GF-D8 (cell line): ENCODE measurements at regions not wholly inside any gene's neighbourhood (a gene's known extent, or its start where the extent isn't known, plus 50 kb on each side); places are given as distances from the start of the nearest gene placed in this dataset.
"Not testable (repeated sequence)": the region's sequence is repeated elsewhere in the genome, so short reads cannot be mapped to it uniquely, and the experiment has no call there.

Experiments
- DNase-seq: peaks from one replicate; lab custom pipeline; 2025; lab: John Stamatoyannopoulos, UW

- no peak for DNase-seq
These were observed 144.7 kb upstream of the UST start for GRCh38 chr6:148602136-148602535.

DNA sequence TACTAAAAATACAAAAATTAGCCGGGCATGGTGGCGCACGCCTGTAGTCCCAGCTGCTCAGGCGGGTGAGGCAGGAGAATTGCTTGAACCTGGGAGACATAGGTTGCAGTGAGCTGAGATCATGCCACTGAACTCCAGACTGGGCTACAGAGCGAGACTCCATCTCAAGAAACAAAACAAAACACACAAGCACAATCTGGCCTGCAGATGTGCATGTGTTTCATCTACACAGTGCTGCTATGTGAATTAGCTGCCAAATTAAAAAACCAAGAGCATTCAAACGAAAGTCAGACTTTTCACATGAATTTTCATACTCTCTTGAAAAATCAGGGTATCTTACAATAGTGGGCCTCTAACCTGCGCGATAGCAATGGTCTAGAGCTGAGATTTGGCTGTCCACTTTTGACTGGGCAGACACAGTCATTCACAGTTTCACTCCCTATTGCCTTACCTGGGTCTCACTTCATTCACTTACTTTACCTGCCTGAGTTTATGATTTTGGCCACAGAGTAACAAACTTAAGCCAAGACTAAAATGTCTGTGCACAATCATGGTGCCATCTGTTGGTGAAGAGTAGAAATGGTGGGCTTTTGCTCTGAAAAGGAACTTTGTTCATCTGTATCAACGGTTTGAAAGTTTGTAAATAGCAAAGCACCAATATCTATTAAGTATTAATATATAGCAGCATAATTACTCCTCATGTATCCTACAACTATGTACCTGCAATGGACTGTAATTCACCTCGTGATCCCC, 138.5 kb upstream of the UST start:
- DNase-seq: no peak

DNA sequence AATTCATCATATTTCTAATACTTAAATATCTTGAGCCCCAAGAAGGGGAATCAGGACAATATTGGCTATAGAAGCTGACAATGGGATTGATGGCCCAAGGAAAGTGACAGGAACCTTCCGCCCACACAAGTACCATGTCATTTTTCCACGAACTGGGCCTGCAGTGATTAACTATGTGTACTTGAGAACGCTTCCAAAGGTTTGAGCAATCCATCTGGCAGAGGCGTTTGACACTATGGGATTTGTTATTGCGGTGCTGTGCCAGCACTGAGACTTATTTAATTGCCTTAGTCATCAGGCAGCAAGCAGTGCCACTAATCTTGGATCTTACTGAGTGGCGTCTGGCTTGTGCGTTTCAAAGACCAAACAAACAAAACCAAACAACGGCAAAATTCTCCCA, 135.6 kb upstream of the UST start:
- no peak for DNase-seq

DNA sequence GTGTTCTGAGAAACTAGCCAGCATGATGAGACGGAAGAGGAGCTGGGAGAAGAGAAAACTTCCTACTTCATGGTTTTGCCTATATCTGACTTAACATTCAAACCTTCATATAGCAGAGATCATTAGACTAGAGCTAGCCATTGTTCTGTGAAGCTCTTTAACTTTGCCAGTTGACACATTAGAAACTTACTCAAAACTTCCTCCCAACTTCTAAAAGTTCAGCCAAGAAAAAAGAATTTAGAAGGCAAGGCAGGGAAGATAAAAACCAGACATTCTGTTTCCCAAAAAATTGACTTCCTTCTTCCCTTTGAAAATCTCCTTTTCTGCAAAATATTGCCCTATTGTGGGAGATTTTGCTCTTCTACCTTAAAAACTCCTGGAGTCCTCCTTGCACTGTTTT, 134.8 kb upstream of the UST start:
- DNase-seq: no peak

DNA sequence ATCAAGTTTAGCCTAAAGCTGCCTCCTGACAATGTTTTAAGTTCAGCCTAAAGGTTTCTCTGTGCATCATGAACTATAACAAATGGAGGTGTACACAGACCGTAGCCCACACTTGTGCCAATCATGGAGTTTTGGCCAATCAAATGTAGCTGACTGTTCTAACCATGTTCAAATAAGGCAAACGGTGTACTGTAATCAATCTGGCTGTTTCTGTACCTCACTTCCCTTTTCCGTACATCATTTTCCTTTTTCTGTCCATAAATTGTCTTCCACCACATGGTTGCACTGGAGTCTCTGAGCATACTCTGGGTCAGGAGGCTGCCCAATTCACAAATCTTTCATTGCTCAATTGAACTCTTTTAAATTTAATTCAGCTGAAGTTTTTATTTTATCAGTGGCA, 132.2 kb upstream of the UST start:
- no peak for DNase-seq

GRCh38 chr6:148616841-148617240, 130.0 kb upstream of the UST start:
- DNase-seq: no peak

DNA sequence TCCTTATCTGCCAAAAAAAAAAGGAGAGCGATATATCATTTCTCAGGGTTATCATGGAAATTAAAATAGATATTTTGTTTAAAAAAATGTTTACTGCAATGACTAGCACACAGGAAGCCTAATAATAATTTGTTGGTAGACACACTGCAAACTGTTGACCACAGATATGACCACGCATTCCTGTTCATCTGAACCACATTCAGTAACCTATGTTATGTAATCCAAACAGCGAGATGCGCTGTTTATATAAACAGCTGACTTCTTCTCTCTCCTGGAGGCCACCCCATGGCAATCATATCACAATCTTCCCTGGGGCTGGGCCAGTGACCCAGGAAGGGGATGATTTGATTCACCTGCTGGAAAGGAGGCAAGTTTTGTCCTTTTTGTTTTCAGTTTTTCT, 129.3 kb upstream of the UST start:
- DNase-seq: no peak

DNA sequence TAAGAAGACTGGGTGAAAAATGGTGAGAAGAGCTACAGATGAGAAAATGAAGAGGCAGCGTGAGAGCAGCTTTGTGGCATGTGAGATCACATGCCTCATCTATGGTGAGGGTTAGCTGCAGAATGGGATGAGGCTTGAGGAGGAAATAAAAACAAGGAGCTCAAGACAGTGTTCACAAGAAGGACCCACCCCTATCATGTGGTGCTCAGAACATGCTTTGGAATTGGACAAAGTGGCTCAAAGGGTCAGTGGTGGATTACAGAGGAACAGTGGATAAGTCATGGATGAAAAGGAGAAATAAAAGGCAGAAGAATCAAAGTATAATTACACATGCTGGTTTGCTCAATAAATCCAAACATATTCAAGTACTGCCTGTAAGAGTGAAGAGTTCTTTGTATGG, 126.9 kb upstream of the UST start:
- DNase-seq: no peak

DNA sequence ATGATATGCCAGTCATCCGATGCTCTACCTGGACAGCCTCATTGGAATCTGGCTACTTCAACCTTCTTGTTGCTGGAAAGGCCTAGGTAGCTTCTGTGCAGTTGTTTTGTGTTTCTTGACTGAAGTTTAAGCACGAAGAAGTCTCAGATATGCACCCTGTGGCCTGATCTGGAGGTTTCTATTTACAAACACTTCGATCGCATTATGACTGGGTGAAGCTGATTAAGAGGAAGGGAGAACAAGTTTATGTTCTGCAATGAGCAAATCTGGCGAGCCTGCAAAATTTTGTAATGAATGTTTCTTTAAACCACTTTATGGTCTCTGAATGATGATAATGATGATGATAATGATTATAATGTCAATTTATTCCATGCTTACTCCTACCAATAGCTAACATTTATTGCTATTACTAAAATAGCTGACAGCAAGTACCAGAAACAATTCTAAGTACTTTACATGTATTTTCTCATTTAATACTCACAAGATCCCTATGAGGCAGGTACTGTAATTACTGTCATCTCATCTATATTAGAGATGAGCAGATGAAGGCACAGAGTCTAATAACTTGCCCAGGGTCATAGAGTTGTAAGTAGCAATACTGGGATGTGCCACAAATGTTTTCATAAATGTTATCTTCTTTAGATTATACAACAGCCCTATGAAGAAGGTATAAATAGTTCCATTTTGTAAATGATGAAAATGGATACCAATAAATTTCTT, 126.1 kb upstream of the UST start:
- no peak for DNase-seq

GRCh38 chr6:148625609-148626008, 121.2 kb upstream of the UST start:
- no peak for DNase-seq

DNA sequence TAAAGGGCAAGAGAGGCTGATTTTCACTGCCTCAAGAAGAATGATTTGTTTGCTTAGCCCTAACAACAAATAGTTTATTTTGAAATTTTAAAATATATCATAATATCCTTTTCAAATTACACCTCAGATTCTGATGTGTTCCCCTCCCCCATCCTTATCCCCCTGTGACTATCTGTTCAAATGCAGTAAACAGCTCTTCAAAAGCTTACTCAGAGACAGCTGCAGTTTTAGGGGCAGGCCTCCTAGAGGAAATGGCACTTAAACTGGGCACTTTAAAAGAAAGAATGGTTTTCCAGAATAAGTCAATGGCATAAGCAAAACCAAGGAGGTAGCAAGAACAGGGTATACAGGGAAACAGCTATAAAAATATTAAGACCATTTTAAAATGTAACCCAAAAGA, 118.6 kb upstream of the UST start:
- DNase-seq: no peak

- DNase-seq: no peak
These were observed 117.6 kb upstream of the UST start for GRCh38 chr6:148629181-148629580.

- DNase-seq: no peak
These were observed 117.0 kb upstream of the UST start for GRCh38 chr6:148629592-148630465.

- DNase-seq: no peak
These were observed 111.6 kb upstream of the UST start for GRCh38 chr6:148635070-148635743.

GRCh38 chr6:148641836-148642235, 105.0 kb upstream of the UST start:
- DNase-seq: not testable (repeated sequence)

GRCh38 chr6:148643208-148643607, 103.6 kb upstream of the UST start:
- not testable (repeated sequence) for DNase-seq

GRCh38 chr6:148645049-148645448, 101.8 kb upstream of the UST start:
- not testable (repeated sequence) for DNase-seq

DNA sequence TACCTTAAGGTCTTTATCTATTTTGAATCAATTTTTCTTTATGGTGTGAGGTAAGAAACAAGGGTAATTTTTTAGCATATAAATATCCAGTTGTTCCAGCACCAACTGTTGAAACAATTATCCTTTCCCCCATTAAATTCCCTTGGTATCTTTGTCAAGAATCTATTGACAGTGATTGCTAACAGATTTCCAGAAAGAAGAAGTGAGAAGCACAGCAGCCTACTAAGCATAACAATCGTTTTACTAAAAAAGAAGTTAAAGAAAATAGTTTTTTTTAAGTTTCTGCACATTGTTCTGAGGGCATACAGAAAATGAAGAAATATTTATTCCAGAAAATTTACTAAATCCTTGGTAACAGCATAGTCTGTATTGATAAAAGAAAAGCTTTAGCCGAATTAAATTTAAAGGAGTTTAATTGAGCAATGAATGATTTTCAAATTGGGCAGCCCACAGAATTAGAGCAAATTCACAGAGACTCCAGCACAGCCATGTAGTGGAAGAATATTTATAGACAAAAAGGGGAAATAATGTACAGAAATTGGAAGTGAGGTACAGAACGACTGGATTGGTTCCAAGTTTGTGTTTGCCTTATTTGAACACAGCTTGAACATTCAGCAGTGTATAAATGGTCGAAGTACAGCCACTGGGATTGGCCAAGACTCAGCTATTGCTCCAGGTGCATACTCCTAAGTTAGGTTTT, 97.9 kb upstream of the UST start:
- no peak for DNase-seq

DNA sequence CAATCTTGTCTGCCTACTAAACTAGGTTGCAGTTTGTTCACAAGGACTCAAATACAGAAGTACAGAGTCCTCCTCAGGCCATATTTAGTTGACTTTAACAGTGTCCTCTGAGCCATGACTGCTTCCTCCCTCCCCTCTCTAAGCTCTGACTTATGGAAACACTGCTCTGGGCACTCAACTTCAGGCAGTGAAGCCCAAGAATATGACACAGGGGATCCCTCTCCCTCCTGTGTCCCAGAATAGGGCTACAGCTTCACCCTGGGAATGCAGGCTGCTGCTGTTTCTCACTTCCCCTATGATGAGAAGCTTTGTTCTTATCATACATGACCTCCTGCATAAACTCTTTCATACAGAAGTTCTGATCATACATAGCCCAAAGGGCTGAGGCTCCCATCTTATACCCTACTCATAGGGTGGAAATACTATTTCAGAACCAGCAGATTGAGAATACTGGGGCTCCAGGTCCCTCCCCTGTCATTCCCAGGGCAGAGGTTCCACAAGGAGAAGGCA, 97.3 kb upstream of the UST start:
- DNase-seq: no peak

DNA sequence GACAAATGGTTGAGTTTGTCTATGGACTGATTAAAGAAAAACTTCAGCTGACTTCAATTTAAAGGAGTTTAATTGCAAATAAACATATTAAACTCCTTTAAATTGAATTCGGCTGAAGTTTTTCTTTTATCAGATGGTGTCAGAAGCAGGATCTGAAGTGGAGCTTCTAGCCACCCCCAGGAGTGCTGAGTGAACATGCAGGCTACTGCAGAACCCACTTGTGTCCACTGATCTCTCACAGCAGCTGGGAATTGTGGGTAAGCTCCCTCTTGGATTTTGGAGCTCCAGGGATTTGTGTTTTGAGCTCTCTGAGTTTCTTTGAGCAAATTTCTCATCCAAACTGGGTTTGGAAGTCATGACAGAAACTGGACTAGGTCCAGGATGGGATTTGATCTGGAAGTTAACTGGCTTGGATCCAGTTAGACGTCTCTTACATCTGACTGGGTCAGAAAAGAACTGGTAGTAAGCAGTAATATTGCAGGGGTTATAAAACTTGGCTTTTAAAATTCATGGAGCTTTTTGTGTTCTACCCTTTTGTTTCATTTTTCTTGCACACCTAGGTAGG, 95.8 kb upstream of the UST start:
- no peak for DNase-seq

GRCh38 chr6:148652205-148652604, 94.6 kb upstream of the UST start:
- no peak for DNase-seq
